Dermis blood vessel endothelial cell (primary cell): ENCODE measurements at regions not wholly inside any gene's neighbourhood (a gene's known extent, or its start where the extent isn't known, plus 50 kb on each side); places are given as distances from the start of the nearest gene placed in this dataset.

Experiments
- DNase-seq: peaks from one replicate; pipeline ENCODE4 v3.0.0; 2010

DNA sequence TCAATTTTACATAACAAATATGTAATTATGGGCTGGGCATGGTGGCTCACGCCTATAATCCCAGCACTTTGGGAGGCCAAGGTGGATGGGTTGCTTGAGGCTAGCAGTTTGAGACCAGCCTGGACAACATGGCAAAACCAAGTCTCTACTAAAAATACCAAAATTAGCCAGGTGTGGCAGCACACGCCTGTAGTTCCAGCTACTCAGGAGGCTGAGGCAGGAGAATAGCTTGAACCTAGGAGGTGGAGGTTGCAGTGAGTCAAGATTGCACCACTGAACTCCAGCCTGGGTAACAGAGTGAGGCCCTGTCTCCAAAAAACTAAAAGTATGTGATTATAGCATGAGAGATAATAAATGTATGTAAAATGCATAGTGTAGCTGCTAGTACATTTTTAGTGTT is 229.0 kb downstream of the PPARGC1A start:
- no peak for DNase-seq

DNA sequence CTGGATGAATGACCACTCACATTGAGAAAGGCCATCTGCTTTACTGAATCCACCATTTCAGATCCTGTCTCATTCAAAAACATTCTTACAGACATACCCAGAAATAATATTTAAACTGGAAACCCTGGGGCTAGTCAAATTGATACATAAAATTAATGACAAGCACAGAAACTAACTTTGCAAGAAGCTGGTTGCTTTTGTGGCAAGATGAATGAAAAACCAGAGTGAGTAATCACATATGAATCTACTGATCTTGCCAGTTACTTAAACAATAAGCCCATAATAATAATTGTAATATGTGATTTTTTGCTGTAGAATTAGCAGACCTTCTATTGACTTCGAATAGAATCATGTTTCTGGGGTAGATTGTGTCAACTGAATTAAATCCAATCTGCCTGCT is 235.1 kb downstream of the PPARGC1A start:
- no peak for DNase-seq

DNA sequence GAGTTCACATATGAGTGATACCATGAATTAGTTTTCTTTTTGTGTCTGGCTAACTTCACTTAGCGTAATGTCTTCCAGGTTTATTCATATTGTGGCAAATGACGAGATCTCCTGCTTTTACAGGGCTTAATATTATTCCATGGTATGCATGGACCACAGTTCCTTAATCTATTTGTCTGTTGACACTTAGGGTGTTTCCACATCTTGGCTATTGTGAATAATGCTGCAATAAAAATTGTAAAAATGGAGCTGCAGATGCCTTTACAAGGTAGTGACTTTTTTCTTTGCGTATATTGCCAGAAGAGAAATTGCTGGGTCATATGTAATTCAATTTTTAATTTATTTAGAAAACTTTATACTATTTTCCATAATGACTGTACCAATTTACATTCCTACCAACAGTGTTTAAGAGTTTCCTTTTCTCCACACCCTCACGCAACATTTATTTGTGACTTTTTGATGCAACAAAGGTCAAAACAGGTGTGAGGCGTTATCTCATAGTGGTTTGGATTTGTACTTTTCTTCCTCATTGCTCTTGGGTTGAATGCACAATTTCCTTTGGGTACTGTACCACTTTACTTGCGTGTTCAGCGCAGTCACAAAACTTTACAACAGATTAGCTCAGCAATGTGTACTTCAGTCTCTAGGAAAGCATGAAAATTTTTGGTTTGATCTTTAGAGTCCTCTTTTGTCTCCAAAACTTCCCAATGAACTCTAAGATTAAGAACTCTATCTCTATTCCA is 240.8 kb downstream of the PPARGC1A start:
- no peak for DNase-seq

DNA sequence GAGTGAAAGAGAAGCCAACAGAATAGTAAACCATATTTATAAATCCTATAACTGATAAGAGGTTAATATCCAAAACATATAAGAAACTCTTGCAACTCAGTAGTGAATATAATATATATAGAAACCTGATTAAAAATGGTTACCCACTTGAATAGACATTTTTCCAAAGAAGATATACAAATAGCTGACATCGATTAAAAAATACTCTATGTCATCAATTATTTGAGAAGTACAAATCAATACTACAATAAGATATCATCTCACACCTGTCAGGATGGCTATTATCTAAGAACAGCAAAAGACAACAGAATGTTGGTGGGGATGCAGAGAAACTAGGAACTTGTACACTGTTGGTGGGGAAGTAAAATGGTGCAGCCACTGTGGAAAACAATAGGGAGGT is 254.4 kb downstream of the PPARGC1A start:
- no peak for DNase-seq

DNA sequence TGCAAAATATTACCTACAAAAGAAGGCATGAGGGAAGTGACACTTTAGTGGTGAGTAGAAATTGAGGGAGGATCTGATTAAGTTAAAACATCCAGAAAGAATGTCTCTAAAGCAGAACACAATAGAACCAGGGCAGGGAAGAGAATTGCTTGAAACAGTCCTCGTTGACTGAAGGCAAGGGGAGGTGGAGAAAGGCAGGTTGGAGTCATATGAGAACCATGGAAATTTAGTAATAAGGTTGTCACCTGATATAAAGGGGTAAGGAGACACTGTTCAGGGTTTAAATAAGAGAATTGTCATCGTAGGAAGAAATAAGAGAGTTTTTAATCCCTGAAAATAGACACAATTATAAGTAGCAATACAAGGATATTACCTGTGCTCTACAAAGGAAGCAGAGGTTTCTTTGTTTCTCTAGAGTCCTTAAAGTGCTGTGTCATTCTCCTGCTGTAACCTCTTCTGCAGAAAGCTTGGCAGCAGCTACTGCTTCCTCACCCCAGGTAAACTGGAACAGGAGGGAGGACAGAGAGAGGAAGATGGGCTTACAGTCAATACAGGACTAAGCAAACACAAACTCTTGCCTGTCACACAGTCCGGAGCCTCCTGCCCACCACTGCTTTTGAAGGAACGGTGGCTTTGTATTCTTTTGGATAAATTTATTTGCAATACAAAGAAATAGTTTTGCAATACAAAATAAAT is 258.4 kb downstream of the PPARGC1A start:
- DNase-seq = no peak

DNA sequence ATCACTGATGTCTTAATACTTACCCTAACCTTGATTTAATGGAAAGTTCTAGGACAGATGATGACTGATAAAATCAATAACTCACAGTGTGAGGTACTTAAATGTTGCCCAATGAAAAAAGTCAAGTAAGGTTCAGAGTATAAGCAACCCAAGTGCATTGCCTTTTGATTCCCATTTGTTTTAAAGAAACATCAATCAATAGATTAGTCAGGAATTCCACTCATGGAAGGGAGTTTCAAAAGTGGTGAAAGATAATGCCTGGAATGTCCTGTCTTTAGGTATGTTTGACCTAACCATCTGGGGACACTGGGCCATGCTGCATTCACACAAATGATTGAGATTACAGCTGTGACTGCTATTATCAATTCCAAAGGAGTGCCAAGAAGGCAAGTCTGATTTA is 259.7 kb downstream of the PPARGC1A start:
- DNase-seq = no peak

DNA sequence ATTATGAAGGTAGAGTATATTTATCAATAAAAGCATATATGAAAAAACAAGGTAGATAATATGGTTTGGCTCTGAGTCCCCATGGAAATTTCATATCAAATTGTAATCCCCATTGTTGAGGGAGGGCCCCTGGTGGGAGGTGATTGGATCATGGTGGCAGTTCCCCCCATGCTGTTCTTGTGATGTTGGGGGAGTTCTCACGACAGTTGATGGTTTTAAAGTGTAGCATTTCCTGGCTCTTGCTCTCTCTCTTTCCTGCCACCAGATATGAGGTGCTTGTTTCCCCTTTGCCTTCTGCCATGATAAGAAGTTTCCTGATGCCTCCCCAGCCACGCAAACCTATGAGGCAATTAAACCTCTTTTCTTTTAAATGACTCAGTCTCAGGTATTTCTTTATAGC is 260.4 kb downstream of the PPARGC1A start:
- DNase-seq = no peak

DNA sequence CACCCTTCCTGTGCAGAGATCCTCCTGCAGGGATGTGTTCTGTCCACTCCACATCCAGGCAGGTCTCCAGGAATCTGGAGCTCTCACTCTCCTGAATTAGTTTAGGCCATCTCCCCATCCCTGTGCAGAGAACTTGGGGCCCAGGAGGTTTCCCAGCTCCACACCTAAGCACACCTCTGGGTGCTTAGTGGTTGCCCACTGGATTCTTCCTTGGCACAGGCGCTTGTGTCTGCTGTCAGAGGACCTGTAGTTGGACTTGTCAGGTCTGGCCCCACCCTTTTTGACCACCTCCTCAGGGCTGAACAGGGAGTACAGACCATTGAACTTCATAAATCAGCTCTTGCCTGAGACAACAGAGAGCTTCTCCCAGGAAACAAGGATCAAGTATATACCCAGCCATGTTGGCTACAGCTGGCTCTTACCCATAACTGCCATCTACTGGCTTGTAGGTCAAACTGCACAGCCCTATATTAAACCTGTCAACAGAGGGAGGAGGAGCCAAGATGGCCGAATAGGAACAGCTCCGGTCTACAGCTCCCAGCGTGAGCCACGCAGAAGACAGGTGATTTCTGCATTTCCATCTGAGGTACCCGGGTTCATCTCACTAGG is 275.5 kb downstream of the PPARGC1A start:
- DNase-seq = no peak

DNA sequence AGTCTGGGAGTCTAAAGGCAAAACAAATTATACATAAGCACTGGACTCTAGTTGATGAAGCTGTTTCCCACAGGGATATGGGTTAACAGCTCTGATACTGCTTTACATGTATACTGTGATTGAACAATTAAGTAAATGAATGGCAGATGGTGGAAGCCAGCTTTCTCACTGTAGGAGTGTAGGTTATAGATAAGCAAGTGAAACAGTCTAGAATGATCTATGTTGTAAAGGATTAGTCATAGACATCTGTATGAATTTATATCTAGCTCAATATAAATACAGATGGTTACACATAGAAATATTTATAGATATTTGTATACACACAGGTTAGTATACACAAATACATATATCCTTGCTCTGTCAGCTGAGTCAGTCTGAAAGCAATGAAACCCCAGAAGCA is 276.1 kb downstream of the PPARGC1A start:
- no peak for DNase-seq

DNA sequence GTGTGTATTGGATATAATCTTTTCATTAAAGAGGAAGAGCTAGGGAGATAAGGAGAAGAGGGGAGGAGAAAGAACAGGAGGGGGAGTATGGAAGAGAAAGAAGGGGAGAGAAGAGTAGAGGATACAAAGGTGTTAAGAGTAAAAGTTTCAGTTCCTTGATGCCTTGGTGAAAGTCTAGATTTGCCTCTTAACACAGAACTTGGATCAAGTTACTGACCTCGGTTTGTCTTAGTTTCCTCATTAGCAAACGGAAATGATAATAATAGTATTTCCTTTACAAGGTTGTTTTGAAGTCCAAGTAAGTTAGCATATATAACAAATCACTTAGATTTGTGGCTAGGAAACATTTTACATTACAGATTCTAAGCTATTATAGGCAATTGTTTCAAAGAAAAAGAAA is 287.1 kb downstream of the PPARGC1A start:
- DNase-seq = no peak

DNA sequence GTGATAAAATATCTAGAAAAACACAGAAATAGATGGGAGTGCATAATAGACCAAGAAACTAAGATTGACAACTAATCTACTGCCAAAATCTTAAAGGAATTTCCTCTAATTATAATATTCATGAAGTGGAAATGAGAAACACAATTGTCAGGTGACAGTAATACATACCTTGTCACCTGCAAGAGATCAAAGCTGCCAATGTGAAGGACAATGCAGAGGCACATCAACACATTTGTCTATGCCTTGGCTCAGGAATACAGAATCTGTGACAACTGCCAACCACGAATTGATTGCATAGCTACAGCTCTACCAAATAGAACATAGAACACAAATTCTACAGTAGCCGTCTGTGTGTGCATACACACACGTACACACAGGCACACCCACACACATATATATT is 295.7 kb downstream of the PPARGC1A start:
- no peak for DNase-seq

DNA sequence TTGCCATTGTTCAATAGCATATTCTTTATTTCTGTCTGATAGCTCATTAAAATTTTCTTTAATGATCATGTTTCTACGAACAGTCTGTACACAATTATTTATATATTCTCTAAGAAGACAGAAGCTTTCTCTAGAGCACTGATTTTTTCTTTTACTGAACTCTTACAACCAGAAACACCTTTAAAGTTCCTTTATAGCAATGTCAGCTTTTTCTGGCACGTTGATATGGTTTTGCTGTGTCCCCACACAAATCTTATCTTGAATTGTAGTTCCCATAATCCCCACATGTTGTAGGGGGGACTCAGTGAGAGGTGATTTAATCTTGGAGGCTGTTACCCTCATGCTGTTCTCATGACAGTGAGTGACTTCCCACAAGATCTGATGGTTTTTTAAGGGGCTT is 299.4 kb downstream of the PPARGC1A start:
- no peak for DNase-seq

DNA sequence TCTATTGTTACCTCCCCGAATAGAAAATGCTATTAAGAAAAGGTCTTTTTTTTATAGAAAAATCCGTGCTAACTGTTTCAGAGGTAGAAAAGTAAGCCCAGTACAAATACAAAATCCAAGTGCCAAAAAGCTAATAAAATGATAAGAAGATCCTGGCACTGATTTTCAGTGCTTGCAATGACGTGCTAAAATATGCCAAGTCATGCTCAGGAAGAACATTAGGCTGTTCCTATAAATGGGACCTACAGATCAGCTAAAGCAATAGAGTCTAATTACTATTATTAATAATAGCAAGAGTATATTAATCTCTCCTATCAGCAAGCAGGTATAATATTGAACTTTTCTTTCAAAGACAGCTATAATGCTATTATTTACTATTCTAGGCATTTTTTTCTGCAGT is 305.8 kb downstream of the PPARGC1A start:
- no peak for DNase-seq

DNA sequence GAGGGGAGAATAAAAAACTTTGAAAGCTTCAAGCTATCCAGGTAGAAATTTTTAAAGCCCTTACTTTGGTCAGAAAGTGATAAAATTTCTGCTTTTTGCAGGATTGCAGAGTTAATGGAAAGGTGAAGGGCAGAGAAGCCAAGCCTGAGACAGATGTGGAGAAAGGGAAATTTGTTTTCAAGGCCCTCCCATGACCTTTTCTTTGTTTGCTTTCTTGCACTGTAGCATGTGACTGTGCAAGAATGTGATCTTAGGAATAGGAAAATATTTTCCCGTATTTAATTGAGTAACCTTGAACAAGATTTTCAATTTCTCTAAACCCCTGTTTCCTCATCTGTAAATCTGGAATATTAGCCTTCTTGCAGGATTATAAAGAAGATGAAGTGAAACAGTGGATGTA is 307.2 kb downstream of the PPARGC1A start:
- DNase-seq = no peak

DNA sequence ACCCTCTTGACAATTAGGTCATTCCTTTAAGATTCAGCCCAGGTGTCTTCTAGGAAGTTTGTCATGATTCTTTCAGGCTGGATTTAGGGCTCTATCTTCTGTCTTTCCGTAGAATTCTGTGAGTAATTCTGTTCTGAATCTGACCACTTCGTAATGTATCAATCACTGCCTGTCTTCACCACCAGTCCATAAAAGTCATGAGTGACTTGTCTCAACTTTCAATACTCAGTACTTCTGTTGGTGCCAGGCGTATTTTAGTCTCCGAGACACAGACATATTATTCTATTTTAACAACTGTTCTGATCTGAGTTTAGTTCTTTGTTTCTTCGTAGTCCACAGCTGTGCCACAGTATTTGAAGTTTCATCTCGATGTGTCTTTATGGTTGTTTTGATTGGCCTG is 310.7 kb downstream of the PPARGC1A start:
- DNase-seq = no peak

DNA sequence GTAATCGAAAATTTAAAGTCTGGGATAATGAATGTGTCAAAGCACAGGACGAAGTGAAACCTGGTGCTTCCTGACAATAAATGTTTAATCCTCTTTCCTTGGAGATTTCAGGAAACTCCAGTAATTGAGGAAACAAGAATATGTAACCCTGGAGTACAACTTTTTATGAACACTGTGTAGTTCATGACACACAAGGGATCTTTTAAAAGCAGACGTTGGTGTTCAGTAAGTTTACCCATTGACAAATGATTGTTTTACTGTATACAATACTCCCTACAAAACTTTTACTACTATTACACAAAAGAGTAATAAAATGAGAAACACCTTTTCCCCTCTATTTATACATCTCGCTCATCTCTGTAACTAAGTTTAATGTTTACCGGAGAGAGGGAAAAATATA is 312.4 kb downstream of the PPARGC1A start:
- no peak for DNase-seq

DNA sequence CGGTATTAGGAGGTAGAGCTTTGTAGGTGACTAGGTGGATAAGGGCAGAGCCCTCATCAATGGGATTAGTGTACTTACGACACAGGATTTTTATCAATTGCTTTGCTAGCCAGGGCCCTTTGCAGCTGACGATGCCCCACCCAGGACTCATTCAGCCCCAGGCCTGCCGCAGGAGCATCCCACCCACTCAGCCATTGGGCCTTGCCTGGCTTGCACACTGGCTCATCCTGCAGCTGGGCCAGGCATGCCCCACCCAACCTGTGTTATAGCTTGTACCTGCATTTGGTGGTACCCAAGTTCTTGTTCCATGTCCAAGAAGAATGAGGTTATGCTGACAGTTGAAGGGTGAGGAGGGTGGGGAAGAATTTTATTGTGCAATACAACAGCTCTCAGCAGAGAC is 317.5 kb downstream of the PPARGC1A start:
- DNase-seq = no peak

DNA sequence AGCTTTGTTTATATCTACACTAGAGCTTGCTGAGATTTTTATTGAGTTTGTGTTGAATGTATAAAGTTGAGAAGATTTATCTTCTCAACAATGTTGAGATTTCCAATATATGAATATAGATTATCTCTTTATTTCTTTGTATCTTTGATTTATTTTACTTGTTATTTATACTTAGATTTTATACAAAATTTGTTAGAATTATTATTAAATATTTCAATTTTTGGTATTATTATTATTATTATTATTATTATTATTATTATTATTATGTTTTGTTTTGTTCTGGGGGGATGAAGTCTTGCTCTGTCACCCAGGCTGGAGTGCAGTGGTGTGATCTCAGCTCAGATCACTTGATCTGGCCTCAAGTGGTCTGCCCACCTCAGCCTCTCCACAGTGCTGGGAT is 322.5 kb downstream of the PPARGC1A start:
- no peak for DNase-seq

DNA sequence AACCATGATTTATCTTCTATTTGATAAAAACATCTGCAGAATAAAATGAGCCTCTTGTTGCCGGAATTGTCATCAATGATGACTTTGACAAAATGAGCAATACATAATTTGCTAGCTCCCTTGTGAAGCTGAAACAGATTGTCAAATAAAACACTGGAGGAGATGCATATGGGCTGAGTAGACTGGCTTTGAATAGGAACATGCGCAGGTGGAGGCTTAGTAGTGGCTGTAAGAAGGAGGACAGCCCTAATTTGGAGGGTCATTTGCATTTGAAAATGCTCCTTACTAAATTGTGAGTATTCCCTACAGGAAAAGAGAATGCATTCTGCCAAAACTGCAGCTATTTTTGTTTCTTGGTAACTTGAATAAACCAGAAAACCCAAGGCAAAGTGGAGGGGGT is 329.1 kb downstream of the PPARGC1A start:
- DNase-seq = no peak

DNA sequence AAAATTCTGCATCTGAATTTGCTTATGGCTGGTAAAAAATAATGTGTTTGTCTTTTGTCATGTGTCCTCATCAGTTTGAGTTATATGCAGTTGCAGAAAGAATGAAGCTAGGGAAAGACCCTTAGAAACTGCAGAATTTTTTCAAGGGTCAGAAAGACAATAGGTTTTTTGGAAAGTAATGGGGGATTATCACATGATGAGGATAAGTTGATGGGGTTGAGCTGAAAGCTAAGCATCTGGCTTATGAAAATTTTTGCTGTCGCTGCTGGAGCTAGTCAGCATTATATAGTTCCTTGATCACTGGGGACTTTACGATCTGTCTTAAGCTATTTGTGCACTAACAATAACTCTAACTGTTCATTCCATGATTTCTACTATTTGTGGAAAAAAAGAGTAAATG is 331.7 kb downstream of the PPARGC1A start:
- no peak for DNase-seq

DNA sequence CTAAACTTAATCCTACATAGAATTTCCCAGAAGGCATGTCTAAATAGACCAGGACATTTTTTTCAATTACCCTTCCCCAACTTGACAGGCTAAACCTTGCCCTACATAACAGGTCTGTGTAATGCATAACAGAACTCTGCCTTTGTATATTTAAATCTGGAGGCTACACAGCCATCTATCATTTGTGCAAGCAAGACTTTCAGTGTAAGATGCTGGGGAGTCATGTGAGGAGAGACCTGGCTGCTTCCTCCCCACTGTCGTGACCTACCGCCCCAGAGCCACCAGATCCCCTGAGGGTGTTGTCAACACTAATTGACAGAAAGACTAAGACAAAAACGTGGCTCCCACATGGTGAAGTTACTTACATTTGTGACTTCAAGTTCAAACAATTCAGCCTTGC is 342.2 kb downstream of the PPARGC1A start:
- no peak for DNase-seq

DNA sequence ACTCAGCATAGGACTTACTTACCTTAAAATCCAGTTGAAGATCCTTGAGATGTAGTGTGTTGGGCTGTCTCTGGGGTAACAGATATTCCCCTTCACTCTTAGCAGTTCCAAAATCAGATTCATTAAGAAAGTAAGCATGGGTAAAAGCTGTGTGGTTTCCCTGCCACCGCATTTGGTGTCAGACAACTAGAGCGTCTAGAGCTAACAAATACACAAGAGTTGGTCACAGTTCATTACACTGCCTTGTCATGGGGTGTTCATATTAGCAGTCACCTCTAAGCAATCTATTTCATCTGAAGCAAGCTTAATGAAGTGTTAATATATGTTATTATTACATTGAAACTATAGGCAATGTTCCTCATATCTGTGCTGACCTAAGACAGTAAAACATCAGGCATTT is 342.8 kb downstream of the PPARGC1A start:
- no peak for DNase-seq

DNA sequence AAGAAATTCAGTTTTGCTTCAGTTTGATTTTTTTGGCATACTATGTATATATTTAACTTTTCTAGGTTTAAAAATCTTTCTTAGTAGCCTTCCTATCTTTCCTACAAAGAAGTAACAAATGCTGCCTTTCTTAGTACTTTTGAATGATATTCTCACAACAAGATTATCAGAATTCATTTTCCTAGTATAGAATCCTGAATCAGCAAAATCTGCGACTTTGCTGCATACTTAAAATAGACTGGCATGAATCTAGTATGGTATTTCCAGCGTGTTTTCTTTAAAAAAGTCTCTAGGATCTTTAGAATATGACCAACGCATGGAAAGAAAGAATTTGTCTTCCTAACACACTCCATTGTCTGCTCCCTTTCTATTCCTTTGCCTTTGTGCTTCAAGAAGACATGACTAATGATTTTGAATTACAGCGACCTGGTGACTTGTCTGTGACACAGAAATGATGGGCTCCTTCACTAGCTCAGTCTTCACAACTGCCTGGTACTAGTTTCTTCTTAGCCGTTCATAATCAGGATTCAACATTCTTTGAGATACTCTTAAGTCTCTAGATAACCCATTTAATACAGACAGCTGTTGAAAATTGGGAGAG is 349.8 kb downstream of the PPARGC1A start:
- DNase-seq = no peak

DNA sequence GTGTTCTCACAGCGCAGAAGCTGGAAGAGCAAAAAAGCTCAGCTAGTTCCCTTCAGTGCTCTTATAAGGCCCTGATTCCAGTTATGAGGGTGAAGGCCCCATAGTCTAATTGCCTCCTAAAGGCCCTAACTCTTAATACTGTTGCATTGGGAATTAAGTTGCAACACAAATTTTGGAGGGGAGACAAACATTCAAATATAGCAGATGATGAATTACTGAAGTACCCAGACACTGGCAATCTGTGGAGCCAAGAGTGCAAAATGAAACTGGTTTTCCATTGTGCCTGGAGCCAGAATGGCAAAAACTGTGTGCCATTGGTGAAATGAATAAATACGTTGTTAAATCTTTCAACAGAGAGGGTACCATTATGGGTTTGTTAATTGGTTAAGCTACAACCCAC is 356.0 kb downstream of the PPARGC1A start:
- no peak for DNase-seq
